GM21390 (cell line): ENCODE measurements at regions not wholly inside any gene's neighbourhood (a gene's known extent, or its start where the extent isn't known, plus 50 kb on each side); places are given as distances from the start of the nearest gene placed in this dataset.
"Not testable (repeated sequence)": the region's sequence is repeated elsewhere in the genome, so short reads cannot be mapped to it uniquely, and the experiment has no call there.

Experiments used
- ATAC-seq: cut with Tn5 transposase; IDR thresholded peaks from one replicate; pipeline ENCODE4 v1.9.1; 2021; ENCODE audit not compliant: unreplicated experiment

GRCh38 chrX:39264023-39264422, 462.8 kb downstream of the MID1IP1 start:
- ATAC-seq = no peak

- ATAC-seq = no peak
These were observed 465.9 kb downstream of the MID1IP1 start for GRCh38 chrX:39267176-39267575.

GRCh38 chrX:39268207-39268606, 466.9 kb downstream of the MID1IP1 start:
- ATAC-seq = no peak

- ATAC-seq = no peak
These were observed 474.3 kb downstream of the MID1IP1 start for GRCh38 chrX:39275500-39276068.

- ATAC-seq = not testable (repeated sequence)
These were observed 476.6 kb downstream of the MID1IP1 start for GRCh38 chrX:39277685-39278390.

GRCh38 chrX:39283239-39283638, 482.0 kb downstream of the MID1IP1 start:
- no peak for ATAC-seq

- no peak for ATAC-seq
These were observed 487.3 kb downstream of the MID1IP1 start for GRCh38 chrX:39288592-39288991.

- ATAC-seq = no peak
These were observed 488.6 kb downstream of the MID1IP1 start for GRCh38 chrX:39289827-39290226.

- no peak for ATAC-seq
These were observed 491.9 kb downstream of the MID1IP1 start for GRCh38 chrX:39293203-39293602.

- ATAC-seq = no peak
These were observed 495.2 kb downstream of the MID1IP1 start for GRCh38 chrX:39296472-39296871.

GRCh38 chrX:39298821-39299220, 497.6 kb downstream of the MID1IP1 start:
- ATAC-seq = no peak

GRCh38 chrX:39299615-39300014, 498.4 kb downstream of the MID1IP1 start:
- no peak for ATAC-seq

GRCh38 chrX:39301036-39301435, 499.8 kb downstream of the MID1IP1 start:
- ATAC-seq = no peak

- ATAC-seq = no peak
These were observed 501.6 kb downstream of the MID1IP1 start for GRCh38 chrX:39302838-39303237.

GRCh38 chrX:39304746-39305145, 503.5 kb downstream of the MID1IP1 start:
- ATAC-seq = no peak

GRCh38 chrX:39307488-39307887, 506.2 kb downstream of the MID1IP1 start:
- no peak for ATAC-seq

- ATAC-seq = no peak
These were observed 506.9 kb downstream of the MID1IP1 start for GRCh38 chrX:39308126-39308525.

- ATAC-seq = no peak
These were observed 507.9 kb downstream of the MID1IP1 start for GRCh38 chrX:39309018-39309635.

- no peak for ATAC-seq
These were observed 508.5 kb downstream of the MID1IP1 start for GRCh38 chrX:39309721-39310152.

- no peak for ATAC-seq
These were observed 509.6 kb downstream of the MID1IP1 start for GRCh38 chrX:39310891-39311290.

- no peak for ATAC-seq
These were observed 510.4 kb downstream of the MID1IP1 start for GRCh38 chrX:39311646-39312045.

GRCh38 chrX:39313146-39313545, 511.9 kb downstream of the MID1IP1 start:
- no peak for ATAC-seq
